Inflammatory macrophage (primary cell): ENCODE measurements at regions not wholly inside any gene's neighbourhood (a gene's known extent, or its start where the extent isn't known, plus 50 kb on each side); places are given as distances from the start of the nearest gene placed in this dataset.
"Not testable (repeated sequence)": the region's sequence is repeated elsewhere in the genome, so short reads cannot be mapped to it uniquely, and the experiment has no call there.

Experiments used
- DNase-seq, 2 donors: peaks; one replicate each; pipeline ENCODE4 v3.0.0-alpha.2; 2020 to 2022

DNA sequence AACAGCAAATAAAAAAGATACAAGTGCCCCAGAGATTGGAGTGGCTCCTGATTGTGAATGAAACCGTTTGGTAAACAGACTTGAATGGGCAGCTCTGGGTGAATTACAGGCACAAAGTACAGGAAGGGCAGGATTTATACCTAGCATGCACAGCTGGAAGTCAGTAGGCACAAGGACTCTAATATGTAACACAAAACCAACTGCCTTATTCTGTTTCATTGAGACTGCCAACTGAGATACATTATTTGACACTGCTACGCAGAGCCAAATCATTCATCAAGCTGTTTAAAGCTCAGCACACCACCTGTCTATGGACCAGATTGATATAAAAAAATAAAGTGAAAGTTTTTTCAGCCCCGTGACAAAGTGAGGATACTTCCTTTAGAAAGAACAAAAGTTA lies 541.2 kb downstream of the NUP35 start:
- no peak for DNase-seq

GRCh38 chr2:183666031-183666430 lies 541.8 kb downstream of the NUP35 start:
- no peak for DNase-seq

GRCh38 chr2:183671233-183671632 lies 547.0 kb downstream of the NUP35 start:
- no peak for DNase-seq

GRCh38 chr2:183678908-183679307 lies 554.7 kb downstream of the NUP35 start:
- DNase-seq: no peak

- DNase-seq: no peak
These were observed 556.3 kb downstream of the NUP35 start for GRCh38 chr2:183680573-183680972.

GRCh38 chr2:183684686-183685085 lies 560.4 kb downstream of the NUP35 start:
- no peak for DNase-seq

DNA sequence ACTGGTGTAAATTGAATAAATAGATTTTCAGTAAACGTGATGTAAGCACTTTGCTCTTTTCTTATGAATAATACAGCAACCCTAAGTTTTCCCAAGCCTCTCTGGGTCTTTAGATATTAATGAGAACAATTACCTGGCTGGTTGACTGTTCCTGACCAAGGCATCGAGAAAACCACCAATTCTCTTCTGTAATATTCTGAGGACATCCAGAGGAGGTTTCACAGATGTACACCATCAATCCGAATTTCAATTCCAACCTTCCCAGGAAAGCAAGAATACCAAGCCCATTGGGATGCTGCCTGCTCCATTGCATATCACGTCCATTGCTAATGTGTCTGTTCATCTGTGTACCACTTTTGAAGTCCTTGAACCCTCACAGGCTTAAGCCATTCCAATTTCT lies 571.8 kb downstream of the NUP35 start:
- DNase-seq: no peak

DNA sequence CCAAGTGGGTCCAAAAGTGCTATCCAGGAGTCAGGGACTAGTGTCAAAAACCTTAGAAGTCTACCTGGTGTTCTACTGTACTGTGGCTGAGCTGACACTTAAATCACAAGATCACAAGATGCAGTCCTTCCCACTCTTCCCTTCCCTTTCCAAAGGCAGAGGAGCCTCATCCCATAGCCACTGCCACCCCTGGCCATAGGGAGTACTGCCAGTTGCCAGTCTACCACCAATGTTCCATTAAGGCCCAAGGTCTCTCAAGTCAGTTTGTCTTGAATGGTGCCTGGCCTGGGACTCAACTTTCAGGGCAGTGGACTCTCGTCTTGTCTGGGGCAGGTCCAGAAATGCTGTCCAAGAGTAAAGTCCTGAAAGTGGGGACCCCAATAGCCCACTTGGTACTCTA lies 585.6 kb downstream of the NUP35 start:
- no peak for DNase-seq

DNA sequence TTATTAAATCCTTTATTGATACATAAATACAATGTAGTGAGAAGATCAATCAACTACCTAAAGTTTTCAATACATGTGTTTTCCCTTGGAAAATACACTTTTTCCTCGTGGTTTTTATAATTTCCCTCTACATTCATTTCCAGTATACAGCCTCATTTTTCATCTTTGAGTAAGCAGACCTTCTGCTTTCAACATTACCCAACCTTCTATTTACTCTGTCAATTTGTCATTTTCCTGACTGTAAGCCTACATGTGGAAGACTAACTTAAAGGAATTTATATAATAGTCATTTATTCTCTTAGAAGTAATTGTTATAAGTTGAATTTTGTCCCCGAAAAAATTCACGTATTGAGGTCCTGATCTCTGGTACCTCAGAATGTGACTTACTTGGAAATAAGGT lies 594.0 kb downstream of the NUP35 start:
- no peak for DNase-seq

- DNase-seq: no peak
These were observed 599.0 kb downstream of the NUP35 start for GRCh38 chr2:183723278-183723677.

DNA sequence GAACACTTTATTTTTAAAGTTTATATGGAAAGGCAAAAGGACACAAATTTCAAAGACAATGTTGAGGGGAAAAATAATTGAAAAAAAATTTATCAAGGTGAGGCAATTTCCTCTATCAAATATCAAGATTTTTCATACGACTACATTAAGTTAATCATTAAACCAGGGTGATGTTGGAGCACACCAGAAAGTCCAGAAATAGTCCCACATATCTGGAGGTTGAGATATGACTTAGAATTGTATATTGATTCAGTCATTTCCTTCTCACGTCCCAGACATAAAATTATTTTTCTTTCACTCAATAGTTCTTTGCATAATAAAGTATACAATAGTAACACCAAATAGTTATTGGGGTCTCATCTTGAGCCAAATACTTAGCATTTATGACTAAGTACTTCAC lies 605.1 kb downstream of the NUP35 start:
- no peak for DNase-seq

DNA sequence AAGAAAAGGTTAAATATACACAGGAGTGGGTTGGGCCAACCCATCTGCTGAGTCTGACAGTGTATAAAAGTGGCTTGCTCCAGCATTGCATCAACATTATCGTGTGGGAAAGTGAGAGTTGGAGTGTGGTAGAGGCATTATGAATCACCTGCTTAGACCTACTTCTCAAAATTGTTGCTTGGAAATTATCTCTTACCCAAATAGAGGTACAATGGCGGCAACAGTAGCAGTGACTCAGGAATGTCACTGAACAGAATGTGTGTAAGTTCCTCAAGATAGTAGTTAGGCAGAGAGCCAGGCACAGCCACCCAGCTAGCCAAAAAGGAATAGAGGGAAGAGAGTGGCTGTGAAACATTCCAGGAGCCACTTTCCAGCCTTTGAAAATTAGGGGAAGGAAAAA lies 616.0 kb downstream of the NUP35 start:
- DNase-seq: no peak

DNA sequence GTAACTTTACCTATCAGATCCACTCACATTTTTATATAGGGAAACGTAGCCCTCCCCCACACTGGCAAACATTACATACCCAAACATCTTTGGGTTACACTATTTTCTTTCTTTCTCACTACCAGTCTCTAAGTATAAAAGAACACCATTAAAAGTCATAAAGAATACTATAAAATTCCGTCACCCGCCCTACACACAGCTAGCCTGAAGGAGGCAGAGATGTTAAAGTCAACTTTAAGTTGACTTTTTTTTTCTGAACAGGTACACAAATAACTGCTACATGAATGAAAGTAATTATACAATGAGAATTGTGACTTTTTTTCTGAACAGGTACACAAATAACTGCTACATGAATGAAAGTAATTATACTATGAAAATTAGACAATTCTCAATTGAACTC lies 628.3 kb downstream of the NUP35 start:
- no peak for DNase-seq

GRCh38 chr2:183759033-183759432 lies 634.8 kb downstream of the NUP35 start:
- no peak for DNase-seq

DNA sequence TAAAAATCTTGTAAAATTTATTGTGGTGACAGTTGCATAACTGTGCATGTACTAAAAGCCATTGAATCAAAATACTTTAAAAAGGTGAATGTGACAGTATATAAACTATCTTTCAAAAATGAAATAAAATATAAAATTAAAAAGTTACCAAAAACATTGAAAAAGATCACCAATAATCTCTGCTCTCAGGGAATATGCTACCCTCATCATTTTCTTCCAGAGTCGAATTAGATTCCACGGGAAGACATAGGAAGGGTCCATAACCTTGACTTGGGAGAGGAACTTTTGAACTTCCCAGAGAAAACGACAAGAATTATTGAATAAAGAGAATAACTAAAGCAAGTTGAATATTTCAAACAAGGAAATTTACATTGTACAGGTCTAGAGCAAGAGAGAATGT lies 649.5 kb downstream of the NUP35 start:
- no peak for DNase-seq

- no peak for DNase-seq
These were observed 655.8 kb downstream of the NUP35 start for GRCh38 chr2:183780072-183780471.

GRCh38 chr2:183782436-183782835 lies 658.2 kb downstream of the NUP35 start:
- DNase-seq: no peak

- DNase-seq: not testable (repeated sequence)
These were observed 664.6 kb downstream of the NUP35 start for GRCh38 chr2:183788796-183789195.

DNA sequence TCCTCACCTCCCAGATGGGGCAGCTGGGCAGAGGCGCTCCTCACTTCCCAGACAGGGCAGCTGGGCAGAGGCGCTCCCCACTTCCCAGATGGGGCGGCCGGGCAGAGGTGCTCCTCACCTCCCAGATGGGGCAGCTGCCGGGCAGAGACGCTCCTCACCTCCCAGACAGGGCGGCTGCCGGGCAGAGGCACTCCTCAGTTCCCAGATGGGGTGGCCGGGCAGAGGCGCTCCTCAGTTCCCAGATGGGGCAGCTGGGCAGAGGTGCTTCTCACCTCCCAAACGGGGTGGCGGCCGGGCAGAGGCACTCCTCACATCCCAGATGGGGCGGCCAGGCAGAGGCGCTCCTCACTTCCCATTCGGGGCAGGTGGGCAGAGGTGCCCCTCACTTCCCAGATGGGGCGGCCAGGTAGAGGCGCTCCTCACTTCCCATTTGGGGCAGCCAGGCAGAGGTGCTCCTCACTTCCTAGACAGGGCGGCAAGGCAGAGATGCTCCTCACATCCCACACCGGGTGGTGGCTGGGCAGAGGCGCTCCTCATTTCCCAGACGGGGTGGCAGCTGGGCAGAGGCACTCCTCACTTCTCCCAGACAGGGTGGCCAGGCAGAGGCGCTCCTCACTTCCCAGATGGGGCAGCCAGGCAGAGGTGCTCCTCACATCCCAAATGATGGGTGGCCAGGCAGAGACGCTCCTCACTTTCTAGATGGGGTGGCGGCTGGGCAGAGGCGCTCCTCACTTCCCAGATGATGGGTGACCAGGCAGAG lies 668.1 kb downstream of the NUP35 start:
- not testable (repeated sequence) for DNase-seq

DNA sequence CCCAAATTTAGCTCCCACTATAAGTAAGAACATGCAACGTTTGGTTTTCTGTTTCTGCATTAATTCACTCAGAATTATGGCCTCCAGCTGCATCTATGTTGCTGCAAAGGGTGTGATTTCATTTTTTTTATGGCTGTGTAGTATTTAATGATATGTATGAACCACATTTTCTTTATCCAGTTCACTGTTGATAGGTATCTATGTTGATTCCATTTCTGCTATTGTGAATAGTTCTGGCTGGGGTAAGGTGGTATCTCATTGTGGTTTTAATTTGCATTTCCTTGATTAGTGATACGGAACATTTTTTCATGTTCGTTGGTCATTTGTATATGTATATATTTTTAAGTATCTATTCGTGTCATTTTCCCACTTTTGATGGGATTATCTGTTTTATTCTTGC lies 674.3 kb downstream of the NUP35 start:
- no peak for DNase-seq

GRCh38 chr2:183799761-183800160 lies 675.5 kb downstream of the NUP35 start:
- no peak for DNase-seq

- no peak for DNase-seq
These were observed 679.4 kb downstream of the NUP35 start for GRCh38 chr2:183803596-183803995.

DNA sequence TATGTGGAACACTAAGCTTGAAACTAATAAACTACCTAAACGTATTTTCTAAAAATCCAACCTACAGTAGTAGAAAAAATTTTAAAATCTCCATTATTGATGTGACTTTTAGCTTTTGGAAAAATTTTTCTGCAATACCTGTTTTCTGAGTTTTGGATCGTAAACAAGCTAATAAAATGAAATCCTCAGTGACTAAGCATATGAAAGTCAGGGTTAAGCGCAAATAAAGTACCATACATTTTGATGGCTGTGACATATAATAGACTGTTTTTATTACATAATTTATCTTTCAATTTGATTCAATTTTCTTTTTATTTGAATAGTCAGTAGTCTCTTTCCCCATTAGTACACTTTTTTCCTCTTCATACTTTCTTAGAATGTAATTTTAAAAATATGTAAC lies 683.6 kb downstream of the NUP35 start:
- DNase-seq: no peak

DNA sequence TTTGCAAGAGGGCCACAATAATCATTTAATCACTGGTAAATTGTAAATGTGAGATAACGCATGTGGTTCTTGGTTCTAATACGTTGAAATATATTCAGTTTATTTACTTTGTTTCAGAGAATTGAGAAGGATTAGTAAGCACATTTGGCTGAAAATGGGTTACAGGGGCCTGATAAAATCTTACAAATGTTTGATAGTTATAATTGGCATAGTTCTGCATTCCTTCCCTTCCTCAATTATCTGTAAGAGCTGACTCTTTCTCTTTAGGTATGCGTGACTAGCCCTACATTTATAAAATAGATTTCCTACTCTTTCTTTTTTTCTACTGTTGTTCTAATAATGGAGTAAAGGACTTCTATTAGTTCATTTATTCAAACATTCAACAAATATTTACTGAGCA lies 685.2 kb downstream of the NUP35 start:
- DNase-seq: no peak

GRCh38 chr2:183811281-183811680 lies 687.0 kb downstream of the NUP35 start:
- no peak for DNase-seq
